ENCODE measurements at regions not wholly inside any gene's neighbourhood (a gene's known extent, or its start where the extent isn't known, plus 50 kb on each side); places are given as distances from the start of the nearest gene placed in this dataset.

GRCh38 chr2:8629402-8629801 lies 52.5 kb upstream of the ID2 start:
- WGBS (ENCODE audit: insufficient coverage, low coverage, missing lambda C conversion rate), result 10% methylated on average over 4 of the region's 4 CpGs
- in situ Hi-C loops (cut with MboI), result no loop called here
- ChIA-PET POLR2A (no interaction called here), CTCF (ENCODE audit: low intra/inter-chr PET ratio) (no interaction called here)
- H2AFZ ChIP-seq (ENCODE audit: low read depth, low read length), result no peak overlapping the region
- H3K36me3 ChIP-seq (ENCODE audit: control insufficient read depth, insufficient read depth, low read length), result no peaks in the 10 kb centered on the region
- peaks cover 3 to 40% of the 10 kb centered on the region in 2 experiments; a peak in 3 of 5 replicates for H3K4me1 ChIP-seq (replicated peaks in 1 of 2; ENCODE audit: control insufficient read depth in 2 of 2, insufficient read depth in 2 of 2, low read length in 2 of 2)
- no peak overlapping the region for H3K4me3 ChIP-seq
- DNase-seq (ENCODE audit: extremely low read depth in 1 of 4, low spot score in 3 of 4) (no peak), ATAC-seq (no peak), FAIRE-seq (no peak)
- TF ChIP-seq HNRNPH1 (optimal IDR thresholded peaks at IDR 0.05; ENCODE audit: low read depth, low read length), result no peak
- no peak for TF ChIP-seq SRSF7 (optimal IDR thresholded peaks at IDR 0.05; ENCODE audit: low read depth, low read length)
- TF ChIP-seq RREB1 (CRISPR knock-in tag; IDR thresholded peaks at IDR 0.05), result no peak
- TF ChIP-seq USF1 (CRISPR knock-in tag; IDR thresholded peaks at IDR 0.05), result peak; percentile 34; the same call in 1 of the 2 replicates
- TF ChIP-seq MTA1 (IDR thresholded peaks at IDR 0.05; ENCODE audit: borderline replicate concordance), result no peak
- TF ChIP-seq ETV5 (CRISPR knock-in tag; IDR thresholded peaks at IDR 0.05; ENCODE audit: low read depth), result no peak
- TF ChIP-seq ZNF41 (CRISPR knock-in tag; conservative IDR thresholded peaks at IDR 0.05), result no peak
- no peak for TF ChIP-seq NONO (IDR thresholded peaks at IDR 0.05; ENCODE audit: low read depth in 2 of 2, low read length in 1 of 2)
- no peak for TF ChIP-seq GABPB2 (CRISPR knock-in tag; conservative IDR thresholded peaks at IDR 0.05)
- TF ChIP-seq NFIX (CRISPR knock-in tag; IDR thresholded peaks at IDR 0.05; ENCODE audit: low read depth), result no peak
- TF ChIP-seq HDAC1 (IDR thresholded peaks at IDR 0.05), result no peak
- TF ChIP-seq NFYB (IDR thresholded peaks at IDR 0.05; ENCODE audit: extremely low read depth, insufficient read length), result no peak
- no peak; the same call in 1 of the 2 replicates for TF ChIP-seq BHLHE40 (IDR thresholded peaks at IDR 0.05; ENCODE audit: low read length)
- TF ChIP-seq POLR2H (tag; IDR thresholded peaks at IDR 0.05; ENCODE audit: low read depth), result no peak
- peak; percentile 49 for TF ChIP-seq USF2 (CRISPR knock-in tag; IDR thresholded peaks at IDR 0.05)
- no peak for TF ChIP-seq TAF9B (IDR thresholded peaks at IDR 0.05; ENCODE audit: partially characterized antibody)
- TF ChIP-seq TFAM (CRISPR knock-in tag; conservative IDR thresholded peaks at IDR 0.05), result no peak
- intact Hi-C loops (cut with micrococcal nuclease), result loop anchor here (2.0 kb wide), 1 partner anchor 105 kb away; no protein-coding TSS in a partner anchor
- no peak overlapping the region for H3K27ac ChIP-seq (ENCODE audit: extremely low read depth, low read depth, low read length)
- H3K4me2 ChIP-seq (ENCODE audit: insufficient read depth, low read length), result no peak overlapping the region
- no peaks in the 10 kb centered on the region for H3K9me3 ChIP-seq (replicated peaks; ENCODE audit: control insufficient read depth, insufficient read depth, low read depth, low read length)
- no TSS peak for BruUV-seq (replicated peaks)
- H3K9me1 ChIP-seq (ENCODE audit: control insufficient read depth, insufficient read depth, low read length), result no peaks in the 10 kb centered on the region
- H3K79me2 ChIP-seq (ENCODE audit: control insufficient read depth, insufficient read depth, low read length), result no peaks in the 10 kb centered on the region
- no peak overlapping the region; a peak in 1 of 4 replicates for H3K9ac ChIP-seq (ENCODE audit: insufficient read depth in 1 of 2, low read depth in 2 of 2, low read length in 2 of 2)
- peaks cover 31 to 52% of the 10 kb centered on the region in 2 experiments for H3K27me3 ChIP-seq (ENCODE audit: control insufficient read depth in 2 of 2, insufficient read depth in 2 of 2, low read length in 2 of 2)
- H4K20me1 ChIP-seq (replicated peaks; ENCODE audit: control insufficient read depth, insufficient read depth, low read length), result no peaks in the 10 kb centered on the region

Measured in K562 (cell line).